A673 (cell line): ENCODE measurements at regions not wholly inside any gene's neighbourhood (a gene's known extent, or its start where the extent isn't known, plus 50 kb on each side); places are given as distances from the start of the nearest gene placed in this dataset.

Source experiments
- CTCF ChIP-seq: fragments of 300-800, 200-600 bp; sonication (generic); conservative IDR thresholded peaks from 2 replicates; pipeline ENCODE4 v1.5.1; 2017; ENCODE audit warnings: low read depth, mild to moderate bottlenecking, antibody characterized with exemption, low read length, moderate library complexity, mixed read lengths
- EZH2 ChIP-seq: fragments of 200-600 bp; sonication (generic); IDR thresholded peaks from 2 replicates; pipeline ENCODE4 v1.6.1; 2017; ENCODE audit warnings: borderline replicate concordance, low read depth, mild to moderate bottlenecking, mixed read lengths, antibody characterized with exemption, low read length; ENCODE audit not compliant: poor library complexity, severe bottlenecking

- TF ChIP-seq CTCF: no peak
- TF ChIP-seq EZH2: no peak
Measured at GRCh38 chr11:119496469-119496868, 73.5 kb upstream of the THY1 start.
